ENCODE measurements at regions not wholly inside any gene's neighbourhood (a gene's known extent, or its start where the extent isn't known, plus 50 kb on each side); places are given as distances from the start of the nearest gene placed in this dataset.

DNA sequence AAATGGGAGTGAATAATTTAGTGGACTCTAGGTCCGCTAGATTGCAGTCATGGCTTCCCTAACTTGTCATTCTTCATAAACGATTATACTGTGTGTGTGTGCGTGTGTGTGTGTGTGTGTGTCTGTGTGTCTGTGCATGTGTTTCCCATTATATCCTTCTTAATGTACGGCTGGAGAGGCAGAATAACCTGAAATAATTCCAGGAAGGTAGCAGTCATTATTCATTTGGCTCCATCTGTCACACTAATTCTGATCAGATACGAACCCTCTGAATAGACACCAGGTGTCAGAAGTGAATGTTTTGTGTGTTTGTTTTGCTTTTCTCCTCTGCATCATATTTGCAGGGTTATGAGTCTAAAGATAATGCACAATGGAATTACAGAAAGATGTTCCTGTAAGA, 372.9 kb downstream of the DOK5 start:
- TF ChIP-seq CREB1 (IDR thresholded peaks at IDR 0.05; ENCODE audit: low read depth), result no peak
- TF ChIP-seq TAF1 (IDR thresholded peaks at IDR 0.05; ENCODE audit: low read depth), result no peak
- TF ChIP-seq CEBPB (IDR thresholded peaks at IDR 0.05), result no peak
- no peak for TF ChIP-seq EP300 (IDR thresholded peaks at IDR 0.05; ENCODE audit: borderline replicate concordance)

DNA sequence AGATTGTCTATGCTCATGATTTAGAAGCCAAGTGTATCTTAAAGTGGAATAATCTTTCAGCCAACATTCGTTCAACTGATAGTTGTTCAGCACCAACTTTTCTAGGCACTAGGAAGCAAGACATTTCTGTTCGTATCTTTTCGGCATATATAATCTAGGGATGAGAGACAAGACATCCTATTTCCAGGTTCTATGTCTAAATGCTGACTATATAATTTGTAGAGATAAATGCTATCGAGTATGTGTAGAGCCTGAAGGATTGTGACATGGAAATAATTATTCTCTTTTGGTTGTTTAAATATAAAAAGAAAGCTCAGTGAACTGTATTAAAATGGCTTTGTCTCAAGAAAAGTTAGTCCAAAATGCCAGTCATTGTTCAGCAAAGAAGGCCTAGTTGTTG, 371.6 kb downstream of the DOK5 start:
- TF ChIP-seq EGR1 (IDR thresholded peaks at IDR 0.05) (no peak), TAF1 (IDR thresholded peaks at IDR 0.05; ENCODE audit: low read depth) (no peak), RAD21 (IDR thresholded peaks at IDR 0.05; ENCODE audit: low read depth) (no peak), TCF12 (IDR thresholded peaks at IDR 0.05; ENCODE audit: low read depth) (no peak), USF1 (IDR thresholded peaks at IDR 0.05) (no peak)

DNA sequence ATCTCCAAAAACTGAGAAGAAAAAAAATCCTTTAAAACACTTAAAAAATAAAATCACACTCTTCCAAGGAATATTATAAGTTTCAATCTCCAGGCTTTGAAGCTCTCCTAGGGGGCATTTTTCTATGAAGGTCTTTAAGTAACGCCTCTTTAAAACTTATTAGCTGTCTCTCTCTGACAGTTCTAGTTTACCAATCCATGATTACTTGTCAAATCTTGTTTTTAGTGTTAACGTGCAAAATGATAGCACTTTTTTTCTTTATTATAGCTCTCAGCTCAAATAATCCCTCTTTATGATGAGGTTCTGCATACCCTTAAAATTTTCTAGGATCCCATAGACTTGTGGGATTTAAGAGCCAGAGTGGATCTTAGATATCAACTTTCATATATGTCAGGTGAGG, 369.0 kb downstream of the DOK5 start:
- no peak for TF ChIP-seq ZBTB7A (IDR thresholded peaks at IDR 0.05; ENCODE audit: low read depth)
- TF ChIP-seq CREB1 (IDR thresholded peaks at IDR 0.05; ENCODE audit: low read depth), result no peak
- TF ChIP-seq TCF12 (IDR thresholded peaks at IDR 0.05; ENCODE audit: low read depth), result no peak
- TF ChIP-seq EGR1 (IDR thresholded peaks at IDR 0.05), result no peak
- TF ChIP-seq CEBPB (IDR thresholded peaks at IDR 0.05), result no peak
- no peak for TF ChIP-seq TAF1 (IDR thresholded peaks at IDR 0.05; ENCODE audit: low read depth)
- TF ChIP-seq, protein P1, sequence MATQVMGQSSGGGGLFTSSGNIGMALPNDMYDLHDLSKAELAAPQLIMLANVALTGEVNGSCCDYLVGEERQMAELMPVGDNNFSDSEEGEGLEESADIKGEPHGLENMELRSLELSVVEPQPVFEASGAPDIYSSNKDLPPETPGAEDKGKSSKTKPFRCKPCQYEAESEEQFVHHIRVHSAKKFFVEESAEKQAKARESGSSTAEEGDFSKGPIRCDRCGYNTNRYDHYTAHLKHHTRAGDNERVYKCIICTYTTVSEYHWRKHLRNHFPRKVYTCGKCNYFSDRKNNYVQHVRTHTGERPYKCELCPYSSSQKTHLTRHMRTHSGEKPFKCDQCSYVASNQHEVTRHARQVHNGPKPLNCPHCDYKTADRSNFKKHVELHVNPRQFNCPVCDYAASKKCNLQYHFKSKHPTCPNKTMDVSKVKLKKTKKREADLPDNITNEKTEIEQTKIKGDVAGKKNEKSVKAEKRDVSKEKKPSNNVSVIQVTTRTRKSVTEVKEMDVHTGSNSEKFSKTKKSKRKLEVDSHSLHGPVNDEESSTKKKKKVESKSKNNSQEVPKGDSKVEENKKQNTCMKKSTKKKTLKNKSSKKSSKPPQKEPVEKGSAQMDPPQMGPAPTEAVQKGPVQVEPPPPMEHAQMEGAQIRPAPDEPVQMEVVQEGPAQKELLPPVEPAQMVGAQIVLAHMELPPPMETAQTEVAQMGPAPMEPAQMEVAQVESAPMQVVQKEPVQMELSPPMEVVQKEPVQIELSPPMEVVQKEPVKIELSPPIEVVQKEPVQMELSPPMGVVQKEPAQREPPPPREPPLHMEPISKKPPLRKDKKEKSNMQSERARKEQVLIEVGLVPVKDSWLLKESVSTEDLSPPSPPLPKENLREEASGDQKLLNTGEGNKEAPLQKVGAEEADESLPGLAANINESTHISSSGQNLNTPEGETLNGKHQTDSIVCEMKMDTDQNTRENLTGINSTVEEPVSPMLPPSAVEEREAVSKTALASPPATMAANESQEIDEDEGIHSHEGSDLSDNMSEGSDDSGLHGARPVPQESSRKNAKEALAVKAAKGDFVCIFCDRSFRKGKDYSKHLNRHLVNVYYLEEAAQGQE (IDR thresholded peaks at IDR 0.05; ENCODE audit: low read depth), result no peak
- TF ChIP-seq NFIC (IDR thresholded peaks at IDR 0.05), result no peak
- TF ChIP-seq RAD21 (IDR thresholded peaks at IDR 0.05; ENCODE audit: low read depth), result no peak
- TF ChIP-seq EP300 (IDR thresholded peaks at IDR 0.05; ENCODE audit: borderline replicate concordance), result no peak
- TF ChIP-seq YY1 (IDR thresholded peaks at IDR 0.05; ENCODE audit: low read depth), result no peak
- TF ChIP-seq USF1 (IDR thresholded peaks at IDR 0.05), result no peak
- TF ChIP-seq TEAD4 (IDR thresholded peaks at IDR 0.05), result no peak
- TF ChIP-seq MAX (IDR thresholded peaks at IDR 0.05), result no peak
- no peak for TF ChIP-seq FOXM1 (IDR thresholded peaks at IDR 0.05; ENCODE audit: borderline replicate concordance, low read depth)

- TF ChIP-seq TAF1 (IDR thresholded peaks at IDR 0.05; ENCODE audit: low read depth) (no peak), EP300 (IDR thresholded peaks at IDR 0.05; ENCODE audit: borderline replicate concordance) (no peak), CEBPB (IDR thresholded peaks at IDR 0.05) (no peak), YY1 (IDR thresholded peaks at IDR 0.05; ENCODE audit: low read depth) (no peak), TCF12 (IDR thresholded peaks at IDR 0.05; ENCODE audit: low read depth) (no peak), CREB1 (IDR thresholded peaks at IDR 0.05; ENCODE audit: low read depth) (no peak)
These were observed 368.5 kb downstream of the DOK5 start for GRCh38 chr20:54843865-54844264.

GRCh38 chr20:54843431-54843830, 368.0 kb downstream of the DOK5 start:
- no peak for TF ChIP-seq TCF12 (IDR thresholded peaks at IDR 0.05; ENCODE audit: low read depth)
- no peak for TF ChIP-seq CREB1 (IDR thresholded peaks at IDR 0.05; ENCODE audit: low read depth)
- no peak for TF ChIP-seq FOXM1 (IDR thresholded peaks at IDR 0.05; ENCODE audit: borderline replicate concordance, low read depth)
- no peak for TF ChIP-seq TEAD4 (IDR thresholded peaks at IDR 0.05)
- TF ChIP-seq NFIC (IDR thresholded peaks at IDR 0.05), result no peak
- no peak for TF ChIP-seq MAX (IDR thresholded peaks at IDR 0.05)
- TF ChIP-seq EP300 (IDR thresholded peaks at IDR 0.05; ENCODE audit: borderline replicate concordance), result no peak
- no peak for TF ChIP-seq USF1 (IDR thresholded peaks at IDR 0.05)
- no peak for TF ChIP-seq TAF1 (IDR thresholded peaks at IDR 0.05; ENCODE audit: low read depth)
- no peak for TF ChIP-seq CEBPB (IDR thresholded peaks at IDR 0.05)
- TF ChIP-seq RAD21 (IDR thresholded peaks at IDR 0.05; ENCODE audit: low read depth), result no peak
- TF ChIP-seq, protein P1 (IDR thresholded peaks at IDR 0.05; ENCODE audit: low read depth), result no peak
- TF ChIP-seq YY1 (IDR thresholded peaks at IDR 0.05; ENCODE audit: low read depth), result no peak
- no peak for TF ChIP-seq EGR1 (IDR thresholded peaks at IDR 0.05)

- TF ChIP-seq NFIC (IDR thresholded peaks at IDR 0.05) (no peak), ZBTB7A (IDR thresholded peaks at IDR 0.05; ENCODE audit: low read depth) (no peak), MAX (IDR thresholded peaks at IDR 0.05) (no peak), EGR1 (IDR thresholded peaks at IDR 0.05) (no peak), TEAD4 (IDR thresholded peaks at IDR 0.05) (no peak), EP300 (IDR thresholded peaks at IDR 0.05; ENCODE audit: borderline replicate concordance) (no peak)
- TF ChIP-seq, protein P1 (IDR thresholded peaks at IDR 0.05; ENCODE audit: low read depth), result no peak
These were observed 363.8 kb downstream of the DOK5 start for GRCh38 chr20:54839224-54839623.
